ENCODE measurements at regions not wholly inside any gene's neighbourhood (a gene's known extent, or its start where the extent isn't known, plus 50 kb on each side); places are given as distances from the start of the nearest gene placed in this dataset.

DNA sequence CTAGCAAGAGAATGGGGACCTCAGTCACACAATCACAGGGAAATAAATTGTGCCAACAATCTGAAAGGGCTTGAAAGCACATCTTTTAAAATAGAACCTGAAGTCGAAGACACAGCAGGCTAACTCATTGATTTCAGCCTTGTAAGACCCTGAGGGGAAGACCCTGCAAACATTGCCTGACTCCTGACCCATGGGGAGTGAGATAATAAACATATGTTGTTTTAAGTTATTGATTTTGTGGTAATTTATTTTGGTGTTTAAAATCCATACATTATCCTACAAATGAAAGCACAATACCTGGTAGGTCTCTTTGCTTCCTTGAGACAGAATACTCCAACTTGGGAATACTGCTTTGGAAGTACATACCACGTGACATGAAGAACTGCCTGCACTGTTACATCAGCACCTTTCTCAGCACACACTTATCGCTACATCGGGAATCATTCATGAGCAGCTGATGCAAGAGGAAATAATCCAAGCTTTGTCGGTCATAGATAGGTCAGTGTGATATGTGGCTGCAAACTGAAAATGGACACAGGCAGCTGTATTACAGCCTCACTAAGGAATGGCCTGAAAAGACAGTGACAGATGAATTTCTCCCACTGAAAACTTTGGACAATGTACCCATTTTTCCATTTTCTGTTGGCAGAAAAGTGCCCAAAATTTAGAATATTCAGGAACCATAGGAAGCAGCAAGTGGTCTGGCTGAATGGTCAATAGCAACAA is 494.5 kb upstream of the MAP2 start (continued):
- TF ChIP-seq, protein P1, sequence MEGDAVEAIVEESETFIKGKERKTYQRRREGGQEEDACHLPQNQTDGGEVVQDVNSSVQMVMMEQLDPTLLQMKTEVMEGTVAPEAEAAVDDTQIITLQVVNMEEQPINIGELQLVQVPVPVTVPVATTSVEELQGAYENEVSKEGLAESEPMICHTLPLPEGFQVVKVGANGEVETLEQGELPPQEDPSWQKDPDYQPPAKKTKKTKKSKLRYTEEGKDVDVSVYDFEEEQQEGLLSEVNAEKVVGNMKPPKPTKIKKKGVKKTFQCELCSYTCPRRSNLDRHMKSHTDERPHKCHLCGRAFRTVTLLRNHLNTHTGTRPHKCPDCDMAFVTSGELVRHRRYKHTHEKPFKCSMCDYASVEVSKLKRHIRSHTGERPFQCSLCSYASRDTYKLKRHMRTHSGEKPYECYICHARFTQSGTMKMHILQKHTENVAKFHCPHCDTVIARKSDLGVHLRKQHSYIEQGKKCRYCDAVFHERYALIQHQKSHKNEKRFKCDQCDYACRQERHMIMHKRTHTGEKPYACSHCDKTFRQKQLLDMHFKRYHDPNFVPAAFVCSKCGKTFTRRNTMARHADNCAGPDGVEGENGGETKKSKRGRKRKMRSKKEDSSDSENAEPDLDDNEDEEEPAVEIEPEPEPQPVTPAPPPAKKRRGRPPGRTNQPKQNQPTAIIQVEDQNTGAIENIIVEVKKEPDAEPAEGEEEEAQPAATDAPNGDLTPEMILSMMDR (IDR thresholded peaks at IDR 0.05; ENCODE audit: control extremely low read depth in 1 of 3, insufficient read depth in 1 of 3, low read depth in 1 of 3, low read length in 3 of 3), result no peak
- TF ChIP-seq JUND (IDR thresholded peaks at IDR 0.05; ENCODE audit: low read length) (no peak), TBP (IDR thresholded peaks at IDR 0.05; ENCODE audit: low read depth, low read length) (no peak), CEBPB (IDR thresholded peaks at IDR 0.05; ENCODE audit: low read depth, low read length) (no peak), HDAC6 (IDR thresholded peaks at IDR 0.05; ENCODE audit: low read depth, low read length) (no peak), POLR2A (IDR thresholded peaks at IDR 0.05; ENCODE audit: control extremely low read depth in 1 of 2, low read depth in 2 of 2, low read length in 2 of 2) (no peak), JUN (IDR thresholded peaks at IDR 0.05; ENCODE audit: low read depth, low read length) (no peak), CHD2 (IDR thresholded peaks at IDR 0.05; ENCODE audit: low read length) (no peak)
- TF ChIP-seq, protein P2, sequence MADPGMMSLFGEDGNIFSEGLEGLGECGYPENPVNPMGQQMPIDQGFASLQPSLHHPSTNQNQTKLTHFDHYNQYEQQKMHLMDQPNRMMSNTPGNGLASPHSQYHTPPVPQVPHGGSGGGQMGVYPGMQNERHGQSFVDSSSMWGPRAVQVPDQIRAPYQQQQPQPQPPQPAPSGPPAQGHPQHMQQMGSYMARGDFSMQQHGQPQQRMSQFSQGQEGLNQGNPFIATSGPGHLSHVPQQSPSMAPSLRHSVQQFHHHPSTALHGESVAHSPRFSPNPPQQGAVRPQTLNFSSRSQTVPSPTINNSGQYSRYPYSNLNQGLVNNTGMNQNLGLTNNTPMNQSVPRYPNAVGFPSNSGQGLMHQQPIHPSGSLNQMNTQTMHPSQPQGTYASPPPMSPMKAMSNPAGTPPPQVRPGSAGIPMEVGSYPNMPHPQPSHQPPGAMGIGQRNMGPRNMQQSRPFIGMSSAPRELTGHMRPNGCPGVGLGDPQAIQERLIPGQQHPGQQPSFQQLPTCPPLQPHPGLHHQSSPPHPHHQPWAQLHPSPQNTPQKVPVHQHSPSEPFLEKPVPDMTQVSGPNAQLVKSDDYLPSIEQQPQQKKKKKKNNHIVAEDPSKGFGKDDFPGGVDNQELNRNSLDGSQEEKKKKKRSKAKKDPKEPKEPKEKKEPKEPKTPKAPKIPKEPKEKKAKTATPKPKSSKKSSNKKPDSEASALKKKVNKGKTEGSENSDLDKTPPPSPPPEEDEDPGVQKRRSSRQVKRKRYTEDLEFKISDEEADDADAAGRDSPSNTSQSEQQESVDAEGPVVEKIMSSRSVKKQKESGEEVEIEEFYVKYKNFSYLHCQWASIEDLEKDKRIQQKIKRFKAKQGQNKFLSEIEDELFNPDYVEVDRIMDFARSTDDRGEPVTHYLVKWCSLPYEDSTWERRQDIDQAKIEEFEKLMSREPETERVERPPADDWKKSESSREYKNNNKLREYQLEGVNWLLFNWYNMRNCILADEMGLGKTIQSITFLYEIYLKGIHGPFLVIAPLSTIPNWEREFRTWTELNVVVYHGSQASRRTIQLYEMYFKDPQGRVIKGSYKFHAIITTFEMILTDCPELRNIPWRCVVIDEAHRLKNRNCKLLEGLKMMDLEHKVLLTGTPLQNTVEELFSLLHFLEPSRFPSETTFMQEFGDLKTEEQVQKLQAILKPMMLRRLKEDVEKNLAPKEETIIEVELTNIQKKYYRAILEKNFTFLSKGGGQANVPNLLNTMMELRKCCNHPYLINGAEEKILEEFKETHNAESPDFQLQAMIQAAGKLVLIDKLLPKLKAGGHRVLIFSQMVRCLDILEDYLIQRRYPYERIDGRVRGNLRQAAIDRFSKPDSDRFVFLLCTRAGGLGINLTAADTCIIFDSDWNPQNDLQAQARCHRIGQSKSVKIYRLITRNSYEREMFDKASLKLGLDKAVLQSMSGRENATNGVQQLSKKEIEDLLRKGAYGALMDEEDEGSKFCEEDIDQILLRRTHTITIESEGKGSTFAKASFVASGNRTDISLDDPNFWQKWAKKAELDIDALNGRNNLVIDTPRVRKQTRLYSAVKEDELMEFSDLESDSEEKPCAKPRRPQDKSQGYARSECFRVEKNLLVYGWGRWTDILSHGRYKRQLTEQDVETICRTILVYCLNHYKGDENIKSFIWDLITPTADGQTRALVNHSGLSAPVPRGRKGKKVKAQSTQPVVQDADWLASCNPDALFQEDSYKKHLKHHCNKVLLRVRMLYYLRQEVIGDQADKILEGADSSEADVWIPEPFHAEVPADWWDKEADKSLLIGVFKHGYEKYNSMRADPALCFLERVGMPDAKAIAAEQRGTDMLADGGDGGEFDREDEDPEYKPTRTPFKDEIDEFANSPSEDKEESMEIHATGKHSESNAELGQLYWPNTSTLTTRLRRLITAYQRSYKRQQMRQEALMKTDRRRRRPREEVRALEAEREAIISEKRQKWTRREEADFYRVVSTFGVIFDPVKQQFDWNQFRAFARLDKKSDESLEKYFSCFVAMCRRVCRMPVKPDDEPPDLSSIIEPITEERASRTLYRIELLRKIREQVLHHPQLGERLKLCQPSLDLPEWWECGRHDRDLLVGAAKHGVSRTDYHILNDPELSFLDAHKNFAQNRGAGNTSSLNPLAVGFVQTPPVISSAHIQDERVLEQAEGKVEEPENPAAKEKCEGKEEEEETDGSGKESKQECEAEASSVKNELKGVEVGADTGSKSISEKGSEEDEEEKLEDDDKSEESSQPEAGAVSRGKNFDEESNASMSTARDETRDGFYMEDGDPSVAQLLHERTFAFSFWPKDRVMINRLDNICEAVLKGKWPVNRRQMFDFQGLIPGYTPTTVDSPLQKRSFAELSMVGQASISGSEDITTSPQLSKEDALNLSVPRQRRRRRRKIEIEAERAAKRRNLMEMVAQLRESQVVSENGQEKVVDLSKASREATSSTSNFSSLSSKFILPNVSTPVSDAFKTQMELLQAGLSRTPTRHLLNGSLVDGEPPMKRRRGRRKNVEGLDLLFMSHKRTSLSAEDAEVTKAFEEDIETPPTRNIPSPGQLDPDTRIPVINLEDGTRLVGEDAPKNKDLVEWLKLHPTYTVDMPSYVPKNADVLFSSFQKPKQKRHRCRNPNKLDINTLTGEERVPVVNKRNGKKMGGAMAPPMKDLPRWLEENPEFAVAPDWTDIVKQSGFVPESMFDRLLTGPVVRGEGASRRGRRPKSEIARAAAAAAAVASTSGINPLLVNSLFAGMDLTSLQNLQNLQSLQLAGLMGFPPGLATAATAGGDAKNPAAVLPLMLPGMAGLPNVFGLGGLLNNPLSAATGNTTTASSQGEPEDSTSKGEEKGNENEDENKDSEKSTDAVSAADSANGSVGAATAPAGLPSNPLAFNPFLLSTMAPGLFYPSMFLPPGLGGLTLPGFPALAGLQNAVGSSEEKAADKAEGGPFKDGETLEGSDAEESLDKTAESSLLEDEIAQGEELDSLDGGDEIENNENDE (IDR thresholded peaks at IDR 0.05; ENCODE audit: insufficient replicate concordance, low read length), result no peak
